ENCODE measurements at regions not wholly inside any gene's neighbourhood (a gene's known extent, or its start where the extent isn't known, plus 50 kb on each side); places are given as distances from the start of the nearest gene placed in this dataset.

GRCh38 chrX:26670521-26670920 lies 454.6 kb downstream of the MAGEB5 start:
- TF ChIP-seq, protein P1, sequence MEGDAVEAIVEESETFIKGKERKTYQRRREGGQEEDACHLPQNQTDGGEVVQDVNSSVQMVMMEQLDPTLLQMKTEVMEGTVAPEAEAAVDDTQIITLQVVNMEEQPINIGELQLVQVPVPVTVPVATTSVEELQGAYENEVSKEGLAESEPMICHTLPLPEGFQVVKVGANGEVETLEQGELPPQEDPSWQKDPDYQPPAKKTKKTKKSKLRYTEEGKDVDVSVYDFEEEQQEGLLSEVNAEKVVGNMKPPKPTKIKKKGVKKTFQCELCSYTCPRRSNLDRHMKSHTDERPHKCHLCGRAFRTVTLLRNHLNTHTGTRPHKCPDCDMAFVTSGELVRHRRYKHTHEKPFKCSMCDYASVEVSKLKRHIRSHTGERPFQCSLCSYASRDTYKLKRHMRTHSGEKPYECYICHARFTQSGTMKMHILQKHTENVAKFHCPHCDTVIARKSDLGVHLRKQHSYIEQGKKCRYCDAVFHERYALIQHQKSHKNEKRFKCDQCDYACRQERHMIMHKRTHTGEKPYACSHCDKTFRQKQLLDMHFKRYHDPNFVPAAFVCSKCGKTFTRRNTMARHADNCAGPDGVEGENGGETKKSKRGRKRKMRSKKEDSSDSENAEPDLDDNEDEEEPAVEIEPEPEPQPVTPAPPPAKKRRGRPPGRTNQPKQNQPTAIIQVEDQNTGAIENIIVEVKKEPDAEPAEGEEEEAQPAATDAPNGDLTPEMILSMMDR (IDR thresholded peaks at IDR 0.05): no peak
- no peak for TF ChIP-seq EZH2phosphoT487 (IDR thresholded peaks at IDR 0.05)

Measured in neural progenitor cell (in vitro differentiated cells).